ENCODE measurements at regions not wholly inside any gene's neighbourhood (a gene's known extent, or its start where the extent isn't known, plus 50 kb on each side); places are given as distances from the start of the nearest gene placed in this dataset.

GRCh38 chr1:117678246-117678977, 72.6 kb downstream of the TENT5C start:
- 94% methylated on average over 1 to 2 of the region's 5 CpGs for WGBS, 2 experiments (ENCODE audit: insufficient coverage in 2 of 2)
- H3K27ac ChIP-seq (ENCODE audit: low read depth, low read length, severe bottlenecking) = no peak overlapping the region
- no peaks in the 10 kb centered on the region for H3K36me3 ChIP-seq (ENCODE audit: control insufficient read depth, insufficient read depth, low read length)

GRCh38 chr1:117679299-117679698, 73.5 kb downstream of the TENT5C start:
- Histone ChIP-seq H3K27ac (ENCODE audit: low read depth, low read length, severe bottlenecking) (no peak overlapping the region), H3K9me3 (ENCODE audit: control insufficient read depth, low read length) (no peaks in the 10 kb centered on the region), H3K36me3 (ENCODE audit: control insufficient read depth, insufficient read depth, low read length) (no peaks in the 10 kb centered on the region), H3K4me1 (ENCODE audit: control insufficient read depth, insufficient read depth, low read length, poor library complexity, severe bottlenecking) (peaks cover 4% of the 10 kb centered on the region), H3K4me3 (ENCODE audit: extremely low read depth, insufficient read depth, low read length, poor library complexity, severe bottlenecking) (no peak overlapping the region)
- 85 to 91% methylated on average over 1 to 2 of the region's 3 CpGs for WGBS, 2 experiments (ENCODE audit: insufficient coverage in 2 of 2)

More at GRCh38 chr1:117678246-117678977, 72.6 kb downstream of the TENT5C start:
- Histone ChIP-seq H3K4me1 (ENCODE audit: control insufficient read depth, insufficient read depth, low read length, poor library complexity, severe bottlenecking) (peaks cover 4% of the 10 kb centered on the region), H3K4me3 (ENCODE audit: extremely low read depth, insufficient read depth, low read length, poor library complexity, severe bottlenecking) (no peak overlapping the region), H3K9me3 (ENCODE audit: control insufficient read depth, low read length) (no peaks in the 10 kb centered on the region)

GRCh38 chr1:117679868-117680267, 74.0 kb downstream of the TENT5C start:
- peaks cover 4% of the 10 kb centered on the region for H3K4me1 ChIP-seq (ENCODE audit: control insufficient read depth, insufficient read depth, low read length, poor library complexity, severe bottlenecking)
- 82 to 96% methylated on average over 3 to 4 of the region's 4 CpGs for WGBS, 2 experiments (ENCODE audit: insufficient coverage in 2 of 2)
- no peaks in the 10 kb centered on the region for H3K9me3 ChIP-seq (ENCODE audit: control insufficient read depth, low read length)
- H3K27ac ChIP-seq (ENCODE audit: low read depth, low read length, severe bottlenecking) = no peak overlapping the region
- no peak overlapping the region for H3K4me3 ChIP-seq (ENCODE audit: extremely low read depth, insufficient read depth, low read length, poor library complexity, severe bottlenecking)
- H3K36me3 ChIP-seq (ENCODE audit: control insufficient read depth, insufficient read depth, low read length) = no peaks in the 10 kb centered on the region

- 81 to 93% methylated on average over 5 to 6 of the region's 9 CpGs for WGBS, 2 experiments (ENCODE audit: insufficient coverage in 2 of 2)
- Histone ChIP-seq H3K4me3 (ENCODE audit: extremely low read depth, insufficient read depth, low read length, poor library complexity, severe bottlenecking) (no peak overlapping the region), H3K4me1 (ENCODE audit: control insufficient read depth, insufficient read depth, low read length, poor library complexity, severe bottlenecking) (peaks cover 4% of the 10 kb centered on the region), H3K36me3 (ENCODE audit: control insufficient read depth, insufficient read depth, low read length) (no peaks in the 10 kb centered on the region), H3K27ac (ENCODE audit: low read depth, low read length, severe bottlenecking) (no peak overlapping the region), H3K9me3 (ENCODE audit: control insufficient read depth, low read length) (no peaks in the 10 kb centered on the region)
Observed at GRCh38 chr1:117680316-117681002, 74.6 kb downstream of the TENT5C start.

- no peaks in the 10 kb centered on the region for H3K9me3 ChIP-seq (ENCODE audit: control insufficient read depth, low read length)
- WGBS, 2 experiments (ENCODE audit: insufficient coverage in 2 of 2) = 74 to 80% methylated on average over 4 of the region's 9 CpGs
- peaks cover 5% of the 10 kb centered on the region for H3K4me1 ChIP-seq (ENCODE audit: control insufficient read depth, insufficient read depth, low read length, poor library complexity, severe bottlenecking)
- no peak overlapping the region for H3K27ac ChIP-seq (ENCODE audit: low read depth, low read length, severe bottlenecking)
- H3K4me3 ChIP-seq (ENCODE audit: extremely low read depth, insufficient read depth, low read length, poor library complexity, severe bottlenecking) = no peak overlapping the region
- no peaks in the 10 kb centered on the region for H3K36me3 ChIP-seq (ENCODE audit: control insufficient read depth, insufficient read depth, low read length)
Observed at GRCh38 chr1:117681093-117681900, 75.4 kb downstream of the TENT5C start.

GRCh38 chr1:117681901-117682250, 76.0 kb downstream of the TENT5C start:
- WGBS, 2 experiments (ENCODE audit: insufficient coverage in 2 of 2) = 90 to 91% methylated on average over 3 of the region's 3 CpGs
- H3K27ac ChIP-seq (ENCODE audit: low read depth, low read length, severe bottlenecking) = no peak overlapping the region
- peaks cover 11% of the 10 kb centered on the region for H3K4me1 ChIP-seq (ENCODE audit: control insufficient read depth, insufficient read depth, low read length, poor library complexity, severe bottlenecking)
- H3K4me3 ChIP-seq (ENCODE audit: extremely low read depth, insufficient read depth, low read length, poor library complexity, severe bottlenecking) = no peak overlapping the region
- no peaks in the 10 kb centered on the region for H3K36me3 ChIP-seq (ENCODE audit: control insufficient read depth, insufficient read depth, low read length)
- no peaks in the 10 kb centered on the region for H3K9me3 ChIP-seq (ENCODE audit: control insufficient read depth, low read length)

- no peaks in the 10 kb centered on the region for H3K36me3 ChIP-seq (ENCODE audit: control insufficient read depth, insufficient read depth, low read length)
- no peak overlapping the region for H3K4me3 ChIP-seq (ENCODE audit: extremely low read depth, insufficient read depth, low read length, poor library complexity, severe bottlenecking)
- H3K27ac ChIP-seq (ENCODE audit: low read depth, low read length, severe bottlenecking) = no peak overlapping the region
- H3K4me1 ChIP-seq (ENCODE audit: control insufficient read depth, insufficient read depth, low read length, poor library complexity, severe bottlenecking) = peaks cover 15% of the 10 kb centered on the region
- no peaks in the 10 kb centered on the region for H3K9me3 ChIP-seq (ENCODE audit: control insufficient read depth, low read length)
- WGBS, 2 experiments (ENCODE audit: insufficient coverage in 2 of 2) = 58 to 71% methylated on average over 2 to 4 of the region's 4 CpGs
Observed at GRCh38 chr1:117682372-117682771, 76.5 kb downstream of the TENT5C start.

GRCh38 chr1:117683571-117684285, 77.9 kb downstream of the TENT5C start:
- WGBS, 2 experiments (ENCODE audit: insufficient coverage in 2 of 2) = 82 to 84% methylated on average over 5 of the region's 6 CpGs
- Histone ChIP-seq H3K9me3 (ENCODE audit: control insufficient read depth, low read length) (no peaks in the 10 kb centered on the region), H3K27ac (ENCODE audit: low read depth, low read length, severe bottlenecking) (no peak overlapping the region)

GRCh38 chr1:117685936-117686806, 80.3 kb downstream of the TENT5C start:
- no peaks in the 10 kb centered on the region for H3K36me3 ChIP-seq (ENCODE audit: control insufficient read depth, insufficient read depth, low read length)
- WGBS, 2 experiments (ENCODE audit: insufficient coverage in 2 of 2) = 71 to 75% methylated on average over 3 to 5 of the region's 6 CpGs
- peaks cover 20% of the 10 kb centered on the region for H3K4me1 ChIP-seq (ENCODE audit: control insufficient read depth, insufficient read depth, low read length, poor library complexity, severe bottlenecking)
- no peak overlapping the region for H3K27ac ChIP-seq (ENCODE audit: low read depth, low read length, severe bottlenecking)
- H3K9me3 ChIP-seq (ENCODE audit: control insufficient read depth, low read length) = no peaks in the 10 kb centered on the region
- no peak overlapping the region for H3K4me3 ChIP-seq (ENCODE audit: extremely low read depth, insufficient read depth, low read length, poor library complexity, severe bottlenecking)

More at GRCh38 chr1:117683571-117684285, 77.9 kb downstream of the TENT5C start:
- Histone ChIP-seq H3K36me3 (ENCODE audit: control insufficient read depth, insufficient read depth, low read length) (no peaks in the 10 kb centered on the region), H3K4me3 (ENCODE audit: extremely low read depth, insufficient read depth, low read length, poor library complexity, severe bottlenecking) (no peak overlapping the region), H3K4me1 (ENCODE audit: control insufficient read depth, insufficient read depth, low read length, poor library complexity, severe bottlenecking) (peaks cover 20% of the 10 kb centered on the region)
